GM21786 (cell line): ENCODE measurements at regions not wholly inside any gene's neighbourhood (a gene's known extent, or its start where the extent isn't known, plus 50 kb on each side); places are given as distances from the start of the nearest gene placed in this dataset.
"Not testable (repeated sequence)": the region's sequence is repeated elsewhere in the genome, so short reads cannot be mapped to it uniquely, and the experiment has no call there.

Source experiments
- ATAC-seq: cut with Tn5 transposase; IDR thresholded peaks from one replicate; pipeline ENCODE4 v1.9.1; 2021; ENCODE audit not compliant: unreplicated experiment

DNA sequence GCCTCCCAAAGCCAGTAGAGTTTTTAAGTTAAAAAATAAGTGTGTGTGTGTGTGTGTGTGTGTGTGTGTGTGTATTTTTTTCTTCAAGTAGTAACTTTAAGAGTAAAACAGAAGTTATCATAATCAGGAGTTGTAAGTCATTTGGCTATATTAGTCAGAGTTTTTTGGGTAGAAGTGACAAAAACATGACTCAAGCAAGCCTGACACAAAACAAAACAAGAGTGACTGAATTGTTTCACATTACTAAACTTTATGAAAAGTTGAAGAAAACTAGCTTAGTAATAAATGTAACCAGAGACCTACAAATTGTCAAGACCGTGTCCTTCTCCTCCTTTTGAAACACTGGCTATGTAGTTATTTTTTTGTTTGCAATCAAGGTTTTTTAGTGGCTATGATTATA, 738.0 kb upstream of the PITX2 start:
- no peak for ATAC-seq

DNA sequence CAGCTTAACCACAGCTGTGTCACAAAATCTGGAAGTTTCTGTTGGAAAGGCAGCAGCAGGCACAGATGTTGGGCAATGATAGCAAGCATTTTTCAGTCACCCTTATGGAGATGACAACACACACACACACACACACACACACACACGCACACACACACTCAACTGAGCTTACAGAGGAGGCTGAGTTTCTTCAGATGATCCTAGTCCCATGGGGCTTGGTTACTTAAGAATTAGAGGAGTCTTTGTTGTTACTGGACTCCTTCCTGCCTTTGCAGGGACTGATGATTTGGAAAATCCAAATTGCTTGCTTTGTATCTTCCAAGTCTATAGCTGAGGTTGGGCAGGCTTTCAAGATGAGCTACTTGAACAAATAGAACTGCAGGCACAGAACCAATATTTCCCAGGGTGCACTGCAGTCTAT, 740.1 kb upstream of the PITX2 start:
- no peak for ATAC-seq

DNA sequence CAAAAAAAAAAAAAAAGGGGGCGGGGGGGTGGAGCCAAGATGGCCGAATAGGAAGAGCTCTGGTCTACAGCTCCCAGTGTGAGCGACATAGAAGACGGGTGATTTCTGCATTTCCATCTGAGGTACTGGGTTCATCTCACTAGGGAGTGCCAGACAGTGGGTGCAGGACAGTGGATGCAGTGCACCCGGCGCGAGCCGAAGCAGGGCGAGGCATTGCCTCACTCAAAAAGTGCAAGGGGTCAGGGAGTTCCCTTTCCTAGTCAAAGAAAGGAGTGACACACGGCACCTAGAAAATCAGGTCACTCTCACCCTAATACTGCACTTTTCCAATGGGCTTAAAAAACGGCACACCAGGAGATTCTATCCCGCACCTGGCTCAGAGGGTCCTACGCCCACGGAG, 755.0 kb upstream of the PITX2 start:
- ATAC-seq, result not testable (repeated sequence)

DNA sequence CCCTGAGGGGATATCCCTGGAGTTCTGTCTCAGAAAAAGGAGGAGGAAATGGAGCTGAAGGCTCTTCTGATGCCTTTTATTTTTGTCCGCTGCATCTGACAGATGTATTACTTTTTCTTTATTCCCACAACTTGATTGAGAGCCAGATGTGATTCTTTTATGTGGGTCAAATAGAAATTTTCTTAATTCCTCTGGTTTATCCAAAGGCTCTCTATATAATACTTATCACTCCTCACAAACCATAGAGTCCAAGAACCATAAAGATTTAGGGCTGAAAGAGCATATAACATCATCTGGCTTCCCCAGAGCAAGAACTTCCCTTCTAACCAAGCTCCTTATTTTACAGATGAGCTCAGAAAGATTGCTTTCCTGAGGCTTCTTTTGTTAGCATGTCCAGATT, 756.7 kb upstream of the FAM241A start:
- no peak for ATAC-seq

DNA sequence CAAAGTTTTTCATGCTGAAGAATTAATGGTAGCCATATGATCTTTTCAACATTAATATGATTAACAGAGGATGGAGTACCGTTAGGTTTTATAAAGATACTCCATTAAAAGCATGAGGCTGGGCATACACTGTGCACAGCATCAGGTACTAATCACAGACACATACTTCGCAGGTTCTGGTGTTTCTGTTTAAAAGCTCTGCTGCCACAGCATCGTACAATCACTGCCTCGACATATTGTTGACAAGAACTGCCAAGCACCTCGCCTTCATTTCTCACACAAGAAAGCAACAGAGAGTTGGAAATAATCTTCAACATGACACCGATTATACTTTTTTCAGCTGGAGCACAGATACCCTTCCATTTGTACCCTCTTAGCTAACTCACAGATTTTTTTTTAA, 753.4 kb upstream of the FAM241A start:
- ATAC-seq, result no peak

DNA sequence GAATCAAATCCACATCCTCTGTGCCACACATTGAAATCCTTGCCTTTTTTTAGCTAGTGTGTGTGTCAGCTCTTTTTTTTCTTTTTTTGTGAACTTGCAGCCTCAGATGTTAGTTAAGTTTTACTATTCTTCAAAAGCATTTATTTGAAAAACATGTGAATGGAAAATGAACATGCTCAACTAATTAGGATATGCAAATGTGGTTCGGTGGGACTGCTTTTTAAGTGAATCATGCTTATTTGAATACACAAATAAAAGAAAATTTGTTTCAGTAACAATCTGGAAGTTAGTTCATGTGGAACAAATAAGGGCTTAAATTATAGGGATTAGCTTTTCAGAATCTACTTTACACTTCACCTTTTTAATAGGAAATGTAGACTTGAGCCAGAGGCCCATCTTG, 751.5 kb upstream of the FAM241A start:
- no peak for ATAC-seq

DNA sequence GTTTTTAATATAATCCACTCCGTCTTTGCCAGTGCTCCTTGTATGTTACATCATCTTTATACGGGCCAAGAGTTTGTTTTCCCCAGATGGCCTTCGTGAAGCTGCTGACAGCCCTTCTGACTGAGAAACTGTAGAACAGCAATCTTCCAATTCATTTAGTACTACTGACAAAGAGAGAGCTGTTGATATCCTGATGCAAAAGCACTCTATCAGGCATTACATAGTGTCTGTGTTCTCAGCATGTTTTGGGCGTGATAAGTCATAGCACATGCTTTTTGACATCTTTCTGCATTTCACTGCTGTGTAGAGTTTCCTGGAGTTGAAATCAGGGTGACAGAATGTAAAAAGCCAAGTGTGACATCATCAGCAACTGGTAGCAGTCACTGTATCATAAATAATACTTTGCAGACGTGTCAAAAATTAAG, 746.3 kb upstream of the FAM241A start:
- no peak for ATAC-seq

DNA sequence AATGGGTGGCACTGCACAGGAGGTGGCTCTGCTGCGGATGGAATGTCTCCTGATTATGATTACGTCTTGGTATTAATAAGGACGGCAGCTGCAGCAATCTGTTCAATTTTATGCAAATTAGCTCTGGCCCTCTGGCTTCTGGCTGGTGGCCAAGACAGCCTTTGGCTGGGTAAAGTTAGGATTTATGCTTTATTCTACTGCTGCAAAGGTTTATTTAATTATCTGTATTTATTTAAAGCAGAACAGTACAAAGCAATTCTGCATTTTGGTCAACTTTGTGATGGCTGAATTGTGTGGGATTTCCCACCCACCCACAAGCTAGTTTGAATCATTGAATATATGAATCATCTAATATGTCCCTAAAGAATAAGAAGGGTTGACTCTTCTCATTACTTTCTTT, 745.6 kb upstream of the FAM241A start:
- ATAC-seq, result no peak

DNA sequence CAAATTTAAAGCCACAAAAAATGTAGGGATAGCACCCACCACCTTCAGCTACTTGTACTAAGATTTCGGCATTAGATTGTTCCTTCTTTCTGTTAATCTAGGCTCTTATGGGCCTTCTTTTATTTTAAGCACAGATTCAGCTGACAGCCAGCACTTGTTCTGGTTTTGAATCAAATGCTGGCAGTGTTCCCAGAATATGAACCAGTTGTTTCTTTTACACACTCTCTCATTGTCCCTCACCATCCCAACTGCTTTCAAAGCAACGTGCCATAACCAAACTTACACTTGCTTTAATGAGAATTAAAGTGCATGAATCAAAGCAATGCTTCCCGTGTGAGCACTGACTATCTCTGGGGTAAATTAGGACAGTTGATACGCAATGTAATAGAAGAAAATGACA, 744.5 kb upstream of the FAM241A start:
- ATAC-seq, result no peak

DNA sequence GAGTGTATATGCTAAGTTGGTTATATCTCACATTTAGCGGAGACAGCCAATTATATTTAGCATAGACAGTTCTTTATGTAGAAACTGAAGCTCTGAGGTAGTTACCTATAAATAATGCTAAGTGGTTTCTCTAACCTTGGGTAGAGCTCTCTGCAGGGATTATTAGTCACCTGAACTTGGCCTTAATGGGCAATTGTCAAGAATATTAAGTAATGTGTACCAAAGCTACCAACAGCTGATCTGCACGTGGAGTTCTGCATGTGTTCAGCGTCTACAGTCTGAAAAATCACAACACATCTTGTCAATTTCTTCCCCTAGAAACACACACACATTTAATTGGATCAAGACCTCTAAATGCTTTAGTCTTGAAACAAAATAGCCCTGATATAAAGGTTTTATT, 740.6 kb upstream of the FAM241A start:
- no peak for ATAC-seq

DNA sequence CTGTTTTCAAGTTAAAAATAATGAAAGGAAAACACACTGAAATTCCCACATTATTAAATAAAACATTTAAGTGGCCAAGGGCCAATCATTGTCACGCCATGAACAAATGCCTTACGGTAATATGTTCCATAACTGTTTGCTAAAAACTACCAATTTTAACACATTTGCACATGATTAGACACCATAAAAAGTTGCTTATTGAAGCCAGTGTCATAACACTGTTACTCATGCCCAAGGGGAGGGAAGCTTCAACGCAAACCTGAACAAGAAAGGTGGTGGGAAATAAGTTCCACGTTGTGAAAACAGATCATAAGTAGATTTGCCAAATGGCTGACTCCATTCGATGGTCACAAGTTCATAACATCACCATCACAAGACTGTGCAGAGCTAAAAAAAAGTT, 739.3 kb upstream of the FAM241A start:
- ATAC-seq, result no peak

DNA sequence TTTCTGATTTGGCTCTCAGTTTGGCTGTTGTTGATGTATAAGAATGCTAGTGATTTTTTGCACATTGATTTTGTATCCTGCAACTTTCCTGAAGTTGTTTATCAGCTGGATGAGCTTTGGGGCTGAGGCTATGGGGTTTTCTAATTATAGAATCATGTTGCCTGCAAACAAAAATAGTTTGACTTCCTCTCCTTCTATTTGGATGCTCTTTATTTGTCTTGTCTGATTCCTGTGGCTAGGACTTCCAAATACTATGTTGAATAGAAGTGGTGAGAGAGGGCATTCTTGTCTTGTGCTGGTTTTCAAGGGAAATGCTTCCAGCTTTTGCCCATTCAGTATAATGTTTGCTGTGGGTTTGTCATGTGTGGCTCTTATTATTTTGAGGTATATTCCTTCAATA, 734.7 kb upstream of the FAM241A start:
- no peak for ATAC-seq

DNA sequence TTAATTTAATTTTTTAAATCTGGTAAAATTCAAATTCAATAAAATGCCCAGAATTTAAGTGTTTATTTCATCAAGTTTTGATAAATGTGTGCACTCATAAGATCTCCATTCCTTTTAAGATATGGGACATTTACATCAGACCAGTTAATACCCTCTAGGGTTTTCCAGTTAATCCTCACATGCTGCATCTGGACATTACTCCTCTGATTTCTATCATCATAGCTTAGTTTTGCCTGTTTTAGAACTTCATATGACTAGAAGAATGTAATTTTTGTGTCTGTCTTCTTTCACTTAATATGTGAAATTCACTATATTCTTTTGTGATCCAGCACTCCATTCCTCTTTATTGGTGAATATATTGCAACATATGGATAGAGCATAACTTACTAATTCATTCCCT, 727.7 kb upstream of the FAM241A start:
- ATAC-seq, result no peak

DNA sequence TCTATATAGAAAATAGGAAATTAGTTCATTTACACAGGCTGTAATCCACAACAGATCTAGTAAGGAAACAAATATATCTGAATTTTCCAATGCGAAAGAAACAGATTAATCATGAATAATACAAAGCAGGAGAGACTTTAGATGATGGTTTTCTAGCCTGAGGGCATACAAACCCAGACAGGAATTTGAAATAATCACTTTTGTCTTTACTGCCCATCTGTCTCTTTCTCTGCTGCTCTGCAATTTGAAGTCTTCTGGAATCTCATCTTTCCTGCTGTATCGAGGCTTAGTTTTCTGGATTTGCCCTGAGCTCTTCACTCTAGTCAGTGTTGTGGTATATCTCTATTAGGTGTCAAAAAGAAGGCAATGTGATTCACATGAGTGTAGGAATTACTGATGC, 711.8 kb upstream of the FAM241A start:
- ATAC-seq, result no peak

DNA sequence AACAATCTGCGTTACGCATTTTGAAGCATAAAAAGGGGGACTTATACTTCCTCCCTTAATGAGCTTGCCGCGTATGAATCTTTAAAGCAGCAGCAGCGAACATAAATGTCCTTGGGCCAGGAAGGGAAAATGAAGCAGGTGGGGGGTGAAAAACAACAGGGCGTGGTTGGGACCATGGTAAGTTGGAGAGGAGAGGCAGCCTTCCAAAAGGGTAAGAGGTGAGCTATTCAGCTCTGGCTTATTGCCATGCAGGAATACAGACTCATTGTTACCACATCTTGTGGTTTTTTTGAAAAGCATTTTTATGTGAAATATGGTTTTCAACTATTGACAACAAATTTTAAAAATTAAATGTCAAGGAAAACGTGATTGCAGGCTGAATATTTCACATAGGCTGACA, 710.7 kb upstream of the FAM241A start:
- no peak for ATAC-seq

DNA sequence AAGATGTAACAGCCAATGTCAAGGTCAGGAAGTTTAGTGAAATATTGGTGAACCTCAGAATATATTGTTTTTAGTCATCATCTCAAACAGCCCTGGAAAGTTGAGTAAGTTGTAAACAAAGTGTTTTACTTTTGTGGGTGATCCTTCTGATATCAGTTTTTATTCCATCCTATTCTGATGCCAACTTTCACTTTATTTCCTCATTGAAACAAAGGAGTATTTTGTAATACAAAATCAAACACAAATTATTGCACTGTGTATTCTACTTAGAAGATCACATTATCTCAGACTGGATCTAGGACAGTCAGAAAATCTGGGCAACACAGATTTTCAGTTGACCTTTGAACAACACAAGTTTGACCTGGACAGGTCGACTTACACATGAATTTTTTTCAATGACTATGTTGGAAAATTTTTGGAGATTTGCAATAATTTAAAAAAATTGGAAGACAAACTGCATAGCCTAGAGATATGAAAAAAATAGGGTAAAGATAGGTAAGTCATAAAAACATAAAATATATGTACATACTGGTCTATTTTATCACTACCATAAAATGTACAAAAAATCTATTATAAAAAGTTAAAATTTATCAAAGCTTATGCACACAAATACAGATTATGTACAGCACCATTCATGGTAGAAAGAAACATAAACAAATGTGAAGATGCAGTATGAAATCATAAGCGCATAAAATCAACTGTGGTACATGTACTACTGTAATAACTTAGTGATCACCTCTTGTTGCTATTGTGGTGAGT, 709.1 kb upstream of the FAM241A start:
- no peak for ATAC-seq

DNA sequence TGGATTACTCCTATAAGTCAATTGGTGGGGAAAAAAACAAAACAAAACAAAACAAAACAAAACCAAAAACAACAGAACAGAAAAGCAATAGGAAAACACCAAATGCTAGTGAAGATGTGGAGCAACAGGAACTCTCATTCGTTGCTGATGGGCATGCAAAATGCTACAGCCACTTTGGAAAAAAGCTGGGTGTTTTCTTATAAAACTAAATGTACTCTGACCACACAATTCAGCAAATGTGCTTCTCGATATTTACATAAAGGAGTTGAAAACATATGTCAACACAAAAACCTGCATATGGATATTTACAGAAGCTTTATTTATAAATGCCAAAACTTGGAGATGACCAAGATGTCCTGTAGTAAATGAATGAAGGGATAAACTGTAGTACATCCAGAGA, 703.6 kb upstream of the FAM241A start:
- no peak for ATAC-seq

DNA sequence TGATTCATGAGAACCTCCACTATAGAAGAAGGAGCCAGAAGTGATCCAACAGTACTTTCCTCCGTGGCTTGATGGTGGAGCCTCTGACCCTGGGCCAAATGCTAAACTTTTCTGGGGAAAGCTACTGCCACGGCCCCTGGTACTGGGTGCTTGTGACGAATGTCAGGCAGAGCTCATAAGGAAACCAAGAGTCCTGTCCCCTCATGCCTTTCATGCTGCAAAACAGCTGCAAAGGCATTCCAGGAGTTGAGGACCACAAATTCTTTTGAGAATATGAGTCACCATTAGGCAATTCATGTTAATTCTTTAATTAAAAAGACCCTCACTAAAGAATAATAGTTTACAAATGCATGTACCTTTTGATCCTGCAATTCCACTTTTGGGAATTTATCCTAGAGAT, 700.4 kb upstream of the FAM241A start:
- ATAC-seq, result not testable (repeated sequence)

DNA sequence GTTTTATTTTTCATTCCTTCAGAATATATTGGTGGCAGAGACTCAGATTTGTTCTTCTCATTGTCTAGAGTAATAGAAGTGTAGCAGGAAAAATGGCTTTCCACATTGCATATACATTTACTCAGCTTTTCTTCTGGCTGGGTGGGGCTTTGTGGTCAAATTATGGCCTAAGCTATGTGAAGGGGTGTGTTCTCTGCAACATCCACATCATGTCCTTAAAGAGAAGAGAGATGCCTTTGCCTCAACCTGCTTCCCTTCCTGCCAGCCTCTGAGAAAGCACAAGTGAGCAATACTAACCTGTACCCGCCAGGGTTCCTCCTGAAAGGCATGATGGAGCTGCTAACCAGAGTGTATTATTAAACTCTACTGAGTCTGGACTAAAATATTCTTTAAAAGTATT, 695.6 kb upstream of the FAM241A start:
- ATAC-seq, result no peak

DNA sequence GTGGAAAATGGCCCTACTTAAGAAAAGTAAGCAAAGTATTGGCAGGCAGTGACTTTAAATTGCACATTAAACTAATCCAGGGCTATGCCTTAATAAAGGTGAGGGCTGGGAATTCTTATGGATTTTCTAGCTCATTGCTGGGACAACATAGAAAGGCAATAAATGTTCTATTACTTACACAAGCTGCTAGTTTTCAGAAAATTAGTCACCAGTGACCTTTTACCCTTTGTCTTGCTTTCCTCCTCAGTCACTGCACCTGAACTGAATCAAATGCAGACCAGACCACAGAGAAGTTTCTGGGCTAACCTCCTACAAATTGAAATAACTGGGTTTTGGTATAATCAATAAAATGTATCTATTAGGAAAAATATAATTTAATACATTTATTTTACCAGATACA, 694.4 kb upstream of the FAM241A start:
- no peak for ATAC-seq

DNA sequence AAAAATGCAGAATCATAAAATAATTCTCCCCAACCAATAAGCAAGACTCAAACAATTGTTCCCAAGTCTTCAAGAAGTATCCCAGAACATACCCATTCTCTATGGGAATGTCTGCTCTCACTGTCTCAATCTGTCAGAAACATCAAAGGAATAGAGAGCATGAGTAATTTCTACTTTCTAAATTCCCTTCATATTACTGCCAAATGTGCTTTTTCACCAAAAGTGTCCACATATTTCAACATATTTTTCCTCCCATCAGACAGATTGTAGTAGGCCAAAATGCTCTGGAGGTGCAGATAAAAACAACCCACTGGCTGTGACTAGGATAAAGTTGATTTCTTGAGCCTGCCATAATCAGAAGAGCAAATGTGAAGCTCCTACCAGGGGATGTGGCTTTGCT, 692.0 kb upstream of the FAM241A start:
- ATAC-seq, result no peak

DNA sequence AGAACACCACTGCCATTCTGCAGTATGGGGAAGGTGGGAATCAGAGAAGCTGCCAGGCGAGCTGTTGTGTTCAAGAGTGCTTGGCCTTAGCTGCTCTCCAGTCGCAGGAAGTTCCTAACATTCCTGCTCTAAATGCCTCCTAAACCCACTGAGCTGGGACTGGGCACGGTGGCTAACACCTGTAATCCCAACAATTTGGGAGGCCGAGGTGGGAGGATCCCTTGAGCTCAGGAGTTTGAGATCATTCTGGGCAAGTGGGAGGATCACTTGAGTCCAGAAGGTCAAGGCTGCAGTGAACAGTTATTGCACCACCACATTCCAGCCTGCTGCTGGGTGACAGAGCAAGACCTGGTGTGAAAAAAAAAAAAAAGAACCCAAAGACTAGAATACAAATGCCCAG, 690.3 kb upstream of the FAM241A start:
- no peak for ATAC-seq

DNA sequence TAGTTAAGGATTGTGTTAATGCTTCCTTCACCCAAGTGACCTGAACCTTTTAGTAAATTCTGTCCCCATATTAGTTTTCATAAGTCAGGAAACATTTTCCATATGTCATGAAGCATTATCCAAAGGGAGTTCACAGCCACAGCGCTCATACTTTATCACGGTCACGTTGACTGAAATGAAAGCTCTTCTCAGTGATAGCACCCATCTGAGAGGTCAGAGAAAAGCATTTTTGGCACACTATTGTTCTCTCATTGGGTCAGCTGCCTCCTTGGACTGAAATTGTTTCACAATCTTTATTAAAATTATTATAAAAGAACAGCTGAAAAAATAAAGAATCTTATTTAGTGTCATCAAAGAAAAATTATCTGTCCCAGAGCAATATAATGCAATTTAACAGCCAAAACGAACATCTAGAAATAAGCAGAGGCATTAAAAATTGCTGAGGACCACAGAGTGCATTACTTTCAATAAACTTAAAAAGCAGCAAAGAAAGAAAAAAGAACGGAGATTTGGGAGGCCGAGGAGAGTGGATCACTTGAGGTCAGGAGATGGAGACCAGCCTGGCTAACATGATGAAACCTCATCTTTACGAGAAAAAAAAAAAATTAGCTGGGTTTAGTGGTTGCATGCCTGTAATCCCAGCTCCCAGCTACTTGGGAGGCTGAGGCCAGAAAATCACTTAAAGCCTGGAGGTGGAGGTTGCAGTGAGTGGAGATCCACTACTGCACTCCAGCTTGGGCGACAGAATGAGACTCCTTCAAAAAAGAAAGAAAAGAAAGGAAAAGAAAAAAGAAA, 680.8 kb upstream of the FAM241A start:
- no peak for ATAC-seq
